ENCODE measurements at regions not wholly inside any gene's neighbourhood (a gene's known extent, or its start where the extent isn't known, plus 50 kb on each side); places are given as distances from the start of the nearest gene placed in this dataset.
A peak's percentile ranks its signal among the peaks of the same experiment; 100 is the strongest.

DNA sequence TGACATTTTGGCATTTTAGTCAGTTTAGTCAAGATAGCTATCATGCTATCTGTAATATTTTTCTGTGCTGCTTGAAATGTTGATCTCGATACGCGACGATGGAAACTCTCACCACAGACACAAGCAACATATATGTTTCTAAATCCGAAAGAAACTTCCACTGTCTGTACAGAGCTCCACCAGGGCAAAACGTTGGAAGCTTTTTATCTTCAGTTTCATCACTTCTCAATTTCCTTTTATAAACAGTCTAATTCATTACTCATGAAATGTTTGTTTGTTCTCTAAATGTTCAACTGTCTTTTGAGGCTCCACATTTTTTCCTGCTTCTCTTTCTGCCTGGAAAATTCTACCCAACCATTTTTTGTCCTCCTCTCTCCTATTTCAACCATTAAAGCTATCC, 737.6 kb downstream of the SLC16A7 start:
- no peak for DNase-seq (ENCODE audit: low read depth in 2 of 2)

DNA sequence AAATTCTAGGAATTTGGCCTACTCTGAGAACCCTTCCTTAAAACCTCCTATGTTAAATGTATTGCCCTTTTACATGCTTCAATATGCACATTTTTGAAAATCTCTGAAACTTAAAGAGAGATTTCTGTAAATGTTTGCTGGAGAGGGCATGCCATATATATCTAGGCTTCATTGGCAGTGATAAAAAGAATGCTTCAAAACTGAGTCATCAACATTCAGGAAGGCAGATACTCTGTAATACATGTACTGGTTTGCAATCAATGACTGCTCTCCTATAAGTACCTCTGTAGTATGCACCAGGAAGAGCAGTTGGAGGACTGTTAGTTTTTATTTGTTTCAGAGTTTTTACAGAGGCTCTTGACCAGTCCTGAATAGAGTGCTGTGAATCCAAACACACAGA, 739.9 kb downstream of the SLC16A7 start:
- DNase-seq (ENCODE audit: low read depth in 2 of 2): peak; percentile 40 to 52

DNA sequence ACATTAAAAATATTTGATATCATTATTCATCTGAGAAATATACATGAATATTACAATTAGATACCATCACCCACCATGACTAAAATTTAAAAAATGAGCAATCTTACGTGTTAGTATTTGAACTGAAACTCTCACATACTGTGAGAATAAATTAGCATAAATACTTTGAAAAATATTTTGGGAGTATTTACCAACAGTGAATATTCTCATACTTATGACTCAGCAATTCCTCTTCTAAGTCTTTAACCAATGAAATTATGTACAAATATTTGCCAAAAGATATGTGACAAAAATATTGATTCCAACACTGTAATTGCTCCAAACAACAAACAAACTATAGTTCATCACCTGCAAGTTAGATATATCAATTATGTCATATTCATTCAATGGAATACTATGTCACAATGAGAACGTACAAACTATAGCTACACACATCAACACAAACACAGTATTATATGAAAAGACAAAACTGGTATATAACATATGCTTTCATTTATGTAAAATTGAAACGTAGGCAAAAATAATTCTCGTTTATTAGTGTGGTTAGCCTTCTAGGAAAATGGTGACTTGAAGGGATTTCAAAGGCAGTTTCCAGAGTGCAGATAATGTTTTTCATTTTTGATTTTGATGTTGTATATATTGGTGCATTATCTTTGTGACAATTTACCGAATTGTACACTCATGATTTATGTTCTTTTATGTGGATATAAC, 742.2 kb downstream of the SLC16A7 start:
- DNase-seq (ENCODE audit: low read depth in 2 of 2): no peak

DNA sequence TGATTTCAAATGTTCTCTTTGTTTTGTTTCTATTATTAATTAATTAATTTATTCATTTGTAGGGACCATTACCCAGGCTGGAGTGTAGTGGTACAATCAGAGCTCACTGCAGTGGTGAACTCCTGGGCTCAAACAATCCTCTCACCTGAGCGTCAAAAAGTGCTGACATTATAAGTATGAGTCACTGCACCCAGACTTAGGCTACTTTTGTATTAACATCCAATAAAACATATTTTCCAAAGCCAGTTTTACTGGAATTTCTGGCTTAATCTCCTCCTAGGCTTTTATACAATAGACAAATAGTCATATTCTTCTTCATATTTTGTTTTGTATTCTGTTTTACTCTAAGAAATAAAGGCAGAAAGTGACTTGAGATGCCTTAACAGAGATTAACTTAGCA, 749.6 kb downstream of the SLC16A7 start:
- no peak for DNase-seq (ENCODE audit: low read depth in 2 of 2)

DNA sequence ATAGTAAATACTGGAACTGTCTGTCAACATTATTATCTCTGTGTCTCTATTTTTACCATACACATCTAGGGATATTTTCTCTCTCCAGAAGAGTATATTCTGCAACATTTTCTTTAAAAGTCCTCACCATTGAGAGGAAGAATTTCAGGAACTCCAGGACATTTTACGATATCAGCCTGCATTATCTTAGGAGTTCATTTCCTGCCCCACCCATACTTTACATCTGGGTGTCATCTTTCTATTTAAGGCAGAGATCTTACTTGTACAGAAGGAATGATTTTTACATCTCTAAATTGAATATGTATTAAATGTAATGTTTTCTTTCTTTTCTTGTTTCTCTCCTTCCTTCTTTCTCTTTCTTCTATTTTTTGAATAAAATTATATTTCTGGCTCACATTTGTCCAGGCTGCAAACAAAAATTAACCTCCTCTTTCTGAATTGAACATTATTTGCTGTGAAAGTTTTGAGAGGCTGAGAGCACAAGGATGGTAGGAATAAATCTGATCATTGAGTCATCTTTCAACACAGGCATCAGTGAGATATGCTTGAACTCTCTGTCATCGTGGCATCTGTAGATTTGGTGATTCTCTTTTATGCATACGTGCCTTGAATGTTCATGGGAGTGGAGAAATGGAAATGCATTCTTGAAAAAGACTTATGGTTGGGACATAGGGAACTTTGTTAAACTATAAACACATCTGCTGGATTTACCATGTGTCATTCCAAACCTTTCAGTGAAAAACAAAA, 753.6 kb downstream of the SLC16A7 start:
- peak; percentile 9 to 13 for DNase-seq (ENCODE audit: low read depth in 2 of 2)

DNA sequence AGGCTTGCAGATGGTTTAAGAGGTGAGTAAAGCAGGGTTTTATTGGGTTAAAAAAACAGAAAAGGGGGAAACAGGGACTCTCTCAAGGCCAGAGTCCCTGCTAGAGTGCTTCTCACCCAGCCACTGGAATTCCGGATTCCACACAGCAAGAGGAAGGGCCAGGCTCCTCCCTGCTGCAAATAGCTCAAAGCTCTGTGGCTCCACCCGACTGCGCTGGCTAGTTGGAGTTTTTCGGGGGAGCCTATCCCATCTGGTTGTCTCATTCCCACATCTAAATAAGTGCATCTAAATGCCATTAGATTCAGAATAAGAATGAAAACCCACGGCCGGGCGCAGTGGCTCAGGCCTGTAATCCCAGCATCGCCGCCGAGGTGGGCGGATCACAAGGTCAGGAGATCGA, 791.5 kb downstream of the SLC16A7 start:
- DNase-seq (ENCODE audit: low read depth in 2 of 2): no peak

DNA sequence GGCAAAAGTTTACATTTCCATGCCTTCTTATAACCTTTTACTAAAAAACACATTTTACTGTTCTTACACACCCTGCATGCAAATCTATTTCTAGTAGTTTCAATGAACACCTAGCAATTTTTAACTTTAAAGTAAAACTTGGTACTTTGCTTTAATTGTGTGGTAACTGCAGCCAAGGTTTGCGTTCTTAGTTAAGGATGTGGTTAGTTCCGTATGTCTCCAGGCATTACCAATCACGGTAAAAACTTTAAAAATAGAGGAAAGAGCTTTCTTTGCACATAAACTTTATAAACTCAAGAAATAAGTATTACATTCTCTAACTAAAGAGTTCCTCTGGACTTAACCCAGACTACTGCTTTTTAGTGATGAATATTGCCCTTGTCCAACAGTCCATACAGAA, 795.2 kb downstream of the SLC16A7 start:
- DNase-seq (ENCODE audit: low read depth in 2 of 2): no peak

DNA sequence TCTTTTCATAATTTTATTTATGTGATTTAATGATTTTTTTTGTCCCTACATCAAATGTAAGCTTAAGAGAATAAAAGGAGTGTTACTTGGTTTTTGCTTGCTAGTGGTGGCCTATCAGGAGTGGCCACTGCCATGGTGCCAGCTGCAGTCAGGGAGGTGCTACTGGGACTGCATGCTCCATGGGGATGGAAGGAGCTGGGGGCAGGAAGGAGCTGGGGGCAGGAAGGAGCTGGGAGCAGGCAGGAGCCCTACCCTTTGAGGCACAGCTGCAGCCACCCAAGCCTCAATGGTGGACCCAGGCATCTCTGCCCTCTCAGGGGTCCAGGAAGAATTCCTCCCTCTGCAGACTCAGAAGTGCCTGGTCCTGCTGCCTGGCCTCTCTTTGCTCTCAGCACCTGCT, 796.0 kb downstream of the SLC16A7 start:
- DNase-seq (ENCODE audit: low read depth in 2 of 2): no peak

DNA sequence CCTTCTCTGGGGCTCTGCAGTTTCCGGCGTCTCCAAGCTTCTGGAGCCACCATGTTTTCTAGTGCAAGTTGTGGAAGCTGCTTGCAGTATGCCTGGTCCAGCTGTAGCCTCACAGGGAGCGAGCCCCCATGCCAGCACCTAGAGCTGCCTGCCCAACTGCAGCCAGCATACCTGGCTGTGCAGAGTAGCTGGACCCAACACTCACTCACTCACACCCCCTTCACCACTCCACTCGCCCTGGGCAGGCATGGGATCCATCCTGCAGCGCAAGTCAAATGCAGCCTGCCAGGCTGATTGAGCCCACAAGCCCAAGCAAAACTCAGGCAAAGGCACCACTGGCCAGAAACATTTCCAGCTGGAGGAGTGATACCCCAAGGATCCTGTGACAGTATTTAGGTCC, 797.3 kb downstream of the SLC16A7 start:
- no peak for DNase-seq (ENCODE audit: low read depth in 2 of 2)

DNA sequence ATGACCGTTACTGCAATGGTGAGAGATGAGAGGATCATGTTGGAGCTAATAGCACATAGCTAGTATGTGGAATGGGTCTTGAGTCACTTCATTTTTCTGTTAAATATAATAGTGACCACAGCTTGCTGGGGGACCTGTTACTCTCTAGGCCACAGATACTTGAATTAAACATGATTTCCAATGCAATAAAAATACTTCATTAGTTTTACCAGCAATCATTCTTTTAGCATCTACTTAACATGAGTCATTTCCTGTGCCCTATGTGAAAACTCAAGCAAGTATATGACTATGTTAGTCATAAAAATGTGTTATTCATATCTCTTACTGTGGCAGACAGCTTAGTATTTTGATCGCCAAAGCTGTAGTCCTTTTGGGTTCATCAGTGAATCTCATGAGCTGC, 798.8 kb downstream of the SLC16A7 start:
- peak; percentile 78 to 84 for DNase-seq (ENCODE audit: low read depth in 2 of 2)

DNA sequence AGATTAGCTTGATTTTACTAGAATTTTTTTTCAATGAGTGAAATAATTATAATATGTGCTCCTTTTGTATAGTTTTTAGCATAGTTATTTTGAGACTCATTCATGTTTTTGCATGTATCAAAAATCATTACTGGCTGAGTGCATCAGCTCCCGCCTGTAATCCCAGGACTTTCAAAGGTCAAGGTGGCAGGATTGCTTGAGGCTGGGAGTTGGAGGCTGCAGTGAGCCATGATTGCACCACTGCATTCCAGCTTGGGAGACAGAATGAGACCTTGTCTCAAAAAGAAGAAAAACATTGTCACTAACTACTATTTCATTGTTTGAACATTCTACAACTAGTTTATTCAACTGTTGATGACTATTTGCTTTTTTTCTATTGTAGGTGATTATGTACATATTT, 802.7 kb downstream of the SLC16A7 start:
- no peak for DNase-seq (ENCODE audit: low read depth in 2 of 2)

DNA sequence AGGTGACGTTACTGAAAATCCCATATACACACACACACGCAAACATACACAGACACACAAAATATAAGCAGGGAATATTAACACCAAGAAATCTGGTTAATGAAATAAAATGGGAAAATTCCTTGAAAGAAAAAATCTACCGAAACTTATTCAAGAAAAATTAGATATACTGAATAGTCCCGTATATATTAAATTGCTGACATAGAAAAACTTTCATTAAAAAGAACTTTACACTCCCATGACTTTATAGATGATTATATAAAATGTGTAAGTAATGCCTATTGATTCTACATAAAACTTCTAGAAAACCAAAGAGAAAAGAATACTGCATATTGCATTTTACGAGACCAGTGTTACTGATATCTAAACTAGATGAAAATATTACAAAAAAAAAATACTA, 803.2 kb downstream of the SLC16A7 start:
- DNase-seq (ENCODE audit: low read depth in 2 of 2): no peak

DNA sequence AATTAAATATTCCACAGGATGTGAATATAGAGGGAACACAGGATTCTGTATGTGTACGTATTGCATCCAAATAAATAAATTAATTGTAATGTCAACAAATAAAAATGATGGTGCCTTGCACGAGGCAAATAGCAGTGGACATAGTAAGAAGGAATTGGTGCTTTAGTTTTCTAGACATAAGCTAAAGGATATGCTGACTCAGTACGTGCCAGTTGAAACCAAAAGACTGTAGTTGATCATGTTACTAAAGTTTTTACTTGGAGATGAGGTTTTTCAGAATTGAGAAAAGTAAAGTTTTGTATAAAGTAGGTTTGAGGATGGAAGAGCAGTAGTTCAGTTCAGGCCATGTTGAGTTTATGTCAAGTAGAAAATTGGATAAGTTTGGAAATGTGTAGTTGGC, 807.2 kb downstream of the SLC16A7 start:
- DNase-seq (ENCODE audit: low read depth in 2 of 2): no peak

DNA sequence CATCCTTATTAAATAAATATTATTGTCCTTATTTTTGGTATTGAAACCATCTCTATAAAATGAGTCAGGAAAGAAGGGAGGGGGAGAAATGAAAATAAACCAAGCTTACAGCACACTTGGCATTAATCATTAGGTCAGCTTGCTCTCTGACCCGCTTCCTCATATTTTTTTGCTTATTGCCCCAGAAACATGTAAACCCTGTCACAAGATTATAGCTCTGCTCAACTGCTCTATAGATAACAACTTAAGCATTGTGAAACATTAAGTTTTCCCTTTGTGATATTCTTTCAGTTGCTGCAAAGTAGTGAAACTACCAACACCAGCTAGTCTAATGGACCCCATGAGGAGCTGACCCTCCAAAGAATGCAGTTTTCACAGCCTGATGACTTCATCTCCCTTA, 819.5 kb downstream of the SLC16A7 start:
- DNase-seq (ENCODE audit: low read depth in 2 of 2): no peak

DNA sequence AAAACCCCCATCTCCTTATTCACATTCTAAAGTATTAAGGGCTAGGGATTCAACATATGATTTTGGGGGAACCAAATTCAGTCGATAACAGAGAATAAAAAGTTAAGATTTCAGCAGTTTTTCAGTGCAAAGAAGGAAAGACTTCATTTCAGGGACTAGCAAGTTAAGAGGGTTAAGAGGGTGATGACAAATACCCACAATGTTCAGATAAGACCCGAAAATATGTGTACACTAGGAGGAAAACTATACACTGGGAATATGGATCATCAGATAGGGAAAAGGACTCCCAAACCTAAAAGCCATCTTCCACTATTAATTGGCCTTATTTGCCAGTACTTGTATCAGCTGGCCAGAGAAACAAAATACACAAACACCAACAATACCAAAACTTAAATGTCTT, 824.2 kb downstream of the SLC16A7 start:
- DNase-seq (ENCODE audit: low read depth in 2 of 2): no peak

DNA sequence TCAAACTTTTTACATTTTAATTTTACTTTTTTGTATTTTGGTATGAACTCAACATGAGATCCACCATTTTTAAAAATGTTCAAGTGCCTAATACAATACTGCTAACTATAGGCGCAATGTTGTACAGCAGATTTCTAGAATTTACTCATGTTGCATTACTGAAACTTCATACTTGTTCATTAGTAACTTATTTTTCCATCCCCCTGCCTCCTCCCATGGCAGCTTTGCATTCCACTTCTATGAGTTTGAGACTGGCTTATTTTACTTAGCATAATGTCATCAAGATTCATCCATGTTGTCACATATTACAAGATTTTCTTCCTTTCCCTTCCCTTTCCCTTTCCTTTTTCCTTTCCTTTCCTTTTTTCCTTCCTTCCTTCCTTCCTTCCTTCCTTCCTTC, 825.9 kb downstream of the SLC16A7 start:
- DNase-seq (ENCODE audit: low read depth in 2 of 2): peak; percentile 2 to 3

DNA sequence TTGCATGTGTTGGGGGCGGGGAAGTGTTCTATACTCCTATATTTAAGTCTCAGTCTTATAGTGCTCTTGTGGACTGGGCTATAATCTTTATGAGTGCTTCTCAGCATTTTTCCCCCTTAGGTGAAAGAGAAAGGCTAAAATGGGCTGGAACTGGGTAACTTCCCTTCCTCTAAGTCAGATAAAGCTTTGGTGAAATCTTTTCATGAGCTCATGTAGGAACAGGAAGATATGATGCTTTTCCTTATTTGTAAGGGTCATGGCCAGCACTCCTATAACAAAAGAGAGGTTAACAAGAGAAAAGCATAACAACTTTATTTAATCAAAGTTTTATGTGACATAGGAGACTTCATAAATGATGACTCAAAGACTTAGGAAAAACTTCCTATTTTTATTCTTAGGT, 841.5 kb downstream of the SLC16A7 start:
- no peak for DNase-seq (ENCODE audit: low read depth in 2 of 2)

DNA sequence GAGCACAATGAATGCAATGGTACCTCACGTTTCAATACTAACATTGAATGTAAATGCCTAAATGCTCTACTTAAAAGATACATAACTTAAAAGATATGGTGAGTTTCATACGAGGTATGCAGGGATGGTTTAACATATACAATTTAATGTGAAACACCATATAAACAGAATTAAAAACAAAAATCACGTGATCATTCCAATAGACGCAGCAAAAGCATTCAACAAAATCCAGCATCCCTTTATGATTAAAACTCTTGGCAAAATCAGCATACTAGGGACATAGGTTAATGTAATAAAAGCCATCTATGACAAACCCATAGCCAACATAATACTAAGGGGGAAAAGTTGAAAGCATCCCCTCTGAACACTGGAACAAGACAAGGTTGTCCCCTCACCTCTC, 845.7 kb downstream of the SLC16A7 start:
- DNase-seq (ENCODE audit: low read depth in 2 of 2): no peak

DNA sequence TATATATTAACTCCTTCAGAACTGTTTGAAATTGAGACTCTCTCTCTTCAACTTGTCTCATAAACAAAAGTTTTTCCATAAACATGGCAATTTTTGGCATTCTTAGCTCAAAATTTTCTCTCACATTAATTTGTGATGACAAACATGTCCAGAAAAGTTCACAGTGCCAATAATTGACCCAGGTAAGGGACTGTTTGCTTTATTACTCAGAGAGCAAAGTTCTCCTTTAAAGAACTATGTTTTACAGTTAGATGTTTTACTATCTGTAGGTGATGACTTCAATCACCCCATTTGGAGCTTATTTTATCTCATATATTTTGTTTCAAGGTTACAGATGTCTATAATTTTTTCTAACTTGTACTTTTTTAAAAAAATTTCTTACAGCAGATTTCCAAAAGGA, 855.6 kb downstream of the SLC16A7 start:
- DNase-seq (ENCODE audit: low read depth in 2 of 2): no peak

DNA sequence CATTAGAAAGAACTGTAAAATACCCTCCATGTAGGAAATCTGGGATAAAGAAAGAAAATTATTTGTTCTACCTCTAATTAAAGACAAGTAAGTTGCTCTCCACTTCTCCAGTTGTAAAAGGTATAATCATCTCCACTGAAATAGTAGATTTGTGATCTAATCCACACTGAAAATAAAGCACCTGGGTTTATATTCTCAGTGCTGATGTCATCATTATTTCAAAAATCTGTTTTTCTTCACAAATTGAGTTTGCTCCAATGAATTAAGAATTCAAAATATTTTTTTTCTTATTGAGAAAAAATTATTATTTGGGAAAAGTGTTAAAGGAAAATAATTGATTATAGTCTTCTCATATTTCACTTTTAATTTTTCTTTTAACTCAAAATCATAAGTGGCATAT, 869.2 kb downstream of the SLC16A7 start:
- DNase-seq (ENCODE audit: low read depth in 2 of 2): no peak

DNA sequence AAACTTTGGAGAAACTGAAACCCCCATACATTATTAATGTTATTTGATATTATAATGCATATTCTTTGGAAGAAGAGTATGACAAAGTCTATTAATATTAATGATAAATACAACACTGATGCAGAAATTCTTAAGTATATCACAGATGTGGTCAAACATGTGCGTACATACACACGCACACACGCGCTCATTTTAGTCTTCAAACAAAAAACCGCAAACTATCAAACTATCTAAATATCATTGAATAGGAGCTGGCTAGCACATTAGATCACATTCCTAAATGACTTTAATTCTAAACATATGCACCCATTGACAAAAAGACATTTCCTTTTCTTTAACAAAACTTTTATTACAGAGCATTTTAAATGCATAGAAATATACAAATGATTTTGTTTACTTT, 872.7 kb downstream of the SLC16A7 start:
- peak; percentile 55 to 62 for DNase-seq (ENCODE audit: low read depth in 2 of 2)

DNA sequence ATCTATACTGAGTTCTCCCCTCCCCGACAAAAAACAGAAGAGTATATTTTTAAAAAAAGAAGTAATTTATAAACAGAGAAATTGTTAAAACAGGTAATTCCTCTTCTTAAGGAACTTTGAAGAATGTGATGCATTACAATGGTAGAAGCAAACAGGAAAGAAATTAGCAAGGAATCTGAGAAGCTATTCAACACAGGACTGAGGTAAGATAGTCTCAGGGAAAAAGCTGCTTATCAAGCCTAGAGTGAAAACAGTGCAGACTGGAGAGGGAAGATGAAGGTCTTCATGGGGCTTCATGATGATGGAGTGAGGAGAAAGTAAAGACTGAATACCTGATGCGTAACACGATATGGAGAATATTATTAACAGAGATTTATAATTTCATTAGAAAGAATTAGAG, 880.0 kb downstream of the SLC16A7 start:
- DNase-seq (ENCODE audit: low read depth in 2 of 2): no peak

DNA sequence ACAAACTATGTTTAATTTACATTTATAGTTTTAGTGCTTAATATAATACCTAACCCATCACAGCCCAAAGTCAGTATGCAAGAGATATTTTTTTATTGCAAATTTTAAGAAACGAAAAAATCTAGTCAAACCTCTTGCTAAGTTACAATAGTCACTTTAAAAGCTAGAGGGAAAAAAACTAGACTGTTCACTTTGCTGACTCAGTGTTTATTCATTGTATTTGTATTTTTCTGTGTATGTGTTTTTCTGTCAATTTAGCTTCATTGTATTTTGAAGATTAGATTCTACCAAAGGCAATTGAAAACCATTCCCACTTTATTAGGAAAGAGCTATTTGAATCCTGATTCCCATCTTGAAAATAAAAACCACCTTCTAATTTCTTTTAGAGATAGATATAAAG, 891.5 kb downstream of the SLC16A7 start:
- DNase-seq (ENCODE audit: low read depth in 2 of 2): no peak

DNA sequence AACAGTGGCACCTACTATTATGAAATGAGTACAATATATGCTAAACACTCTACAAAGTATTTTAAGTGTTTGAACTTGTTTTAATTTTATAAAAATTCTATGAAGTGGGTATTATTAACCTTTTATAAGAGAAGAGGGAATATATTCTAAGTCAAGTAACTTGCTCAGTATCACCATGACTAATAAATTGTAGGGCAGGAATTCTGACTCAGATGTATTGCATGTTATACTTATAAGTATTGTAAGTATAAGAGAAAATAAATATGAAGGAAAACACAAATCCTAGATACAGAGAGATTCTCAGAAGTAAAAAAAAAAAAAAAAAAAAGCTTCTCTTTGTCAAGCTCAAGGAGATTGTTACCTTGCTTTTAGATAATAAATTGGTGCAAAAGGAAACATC, 893.2 kb downstream of the SLC16A7 start:
- no peak for DNase-seq (ENCODE audit: low read depth in 2 of 2)

All from fibroblast of skin of left biceps (primary cell).